ENCODE measurements at regions not wholly inside any gene's neighbourhood (a gene's known extent, or its start where the extent isn't known, plus 50 kb on each side); places are given as distances from the start of the nearest gene placed in this dataset.
"Not testable (repeated sequence)": the region's sequence is repeated elsewhere in the genome, so short reads cannot be mapped to it uniquely, and the experiment has no call there.

GRCh38 chr9:78668148-78668832 is 371.4 kb downstream of the PSAT1 start:
- peak in 1 of 2 donors; percentile 2 for DNase-seq (ENCODE audit: low read depth in 2 of 2)

DNA sequence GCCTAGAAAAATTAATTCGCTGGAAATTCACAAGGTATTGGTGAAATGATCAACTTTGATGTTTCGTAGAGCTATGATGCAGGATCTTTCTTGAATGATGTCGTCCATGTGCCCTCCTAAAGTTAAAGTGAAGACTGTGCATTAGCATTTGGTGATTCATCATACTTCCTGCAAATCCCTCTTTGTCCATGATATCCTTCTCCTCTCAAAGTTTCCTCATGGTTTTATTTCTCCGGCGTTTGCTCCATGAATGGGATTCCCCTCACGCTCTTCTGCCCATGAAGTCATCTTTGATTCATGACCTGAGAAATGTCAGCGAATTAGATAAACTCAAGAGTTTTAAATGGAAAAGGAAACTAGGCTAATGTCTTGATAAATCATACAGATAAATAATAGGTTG is 372.7 kb downstream of the PSAT1 start:
- DNase-seq (ENCODE audit: low read depth in 2 of 2), result peak in 1 of 2 donors; percentile 1

DNA sequence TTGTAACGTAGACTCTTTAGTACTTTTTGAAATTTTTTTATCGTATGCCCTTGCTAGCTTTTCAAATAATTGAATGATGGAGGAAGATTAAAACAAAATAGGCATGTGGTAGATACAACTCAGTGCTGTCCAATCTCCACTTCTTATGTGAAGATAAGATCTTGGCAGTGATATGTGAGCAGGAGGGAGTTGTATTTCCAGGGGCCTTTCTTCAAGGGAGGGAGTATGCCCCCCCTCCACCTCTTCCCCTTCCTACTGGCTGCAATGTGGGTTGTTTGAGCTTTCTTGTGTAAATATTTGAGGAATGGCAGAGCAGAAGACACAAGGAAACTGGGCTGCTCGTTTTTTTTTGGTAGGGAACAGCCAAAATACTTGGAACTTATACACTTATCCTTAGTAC is 374.9 kb downstream of the PSAT1 start:
- DNase-seq (ENCODE audit: low read depth in 2 of 2), result no peak

- DNase-seq (ENCODE audit: low read depth in 2 of 2), result no peak
Measured at GRCh38 chr9:78674874-78675273, 377.9 kb downstream of the PSAT1 start.

DNA sequence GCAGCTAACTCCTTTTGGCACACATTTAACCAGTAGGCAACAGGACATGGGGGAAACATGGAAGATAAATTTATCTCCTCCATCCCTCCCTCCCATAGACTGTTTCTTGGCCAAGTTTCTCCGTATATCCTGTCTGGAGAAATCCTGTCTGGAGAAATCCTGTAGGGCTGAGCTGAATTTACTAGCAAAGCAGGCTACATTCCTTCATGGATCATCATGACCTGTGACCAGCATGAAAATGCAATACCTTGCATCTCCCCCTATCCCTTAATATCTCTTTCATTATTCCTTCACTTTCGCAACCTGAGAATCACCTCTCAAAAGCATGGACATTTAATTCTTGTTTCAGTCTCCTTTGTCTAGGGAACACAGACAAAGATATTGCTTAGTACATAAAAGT is 379.1 kb downstream of the PSAT1 start:
- no peak for DNase-seq (ENCODE audit: low read depth in 2 of 2)

- no peak for DNase-seq (ENCODE audit: low read depth in 2 of 2)
Measured at GRCh38 chr9:78676623-78677022, 379.7 kb downstream of the PSAT1 start.

DNA sequence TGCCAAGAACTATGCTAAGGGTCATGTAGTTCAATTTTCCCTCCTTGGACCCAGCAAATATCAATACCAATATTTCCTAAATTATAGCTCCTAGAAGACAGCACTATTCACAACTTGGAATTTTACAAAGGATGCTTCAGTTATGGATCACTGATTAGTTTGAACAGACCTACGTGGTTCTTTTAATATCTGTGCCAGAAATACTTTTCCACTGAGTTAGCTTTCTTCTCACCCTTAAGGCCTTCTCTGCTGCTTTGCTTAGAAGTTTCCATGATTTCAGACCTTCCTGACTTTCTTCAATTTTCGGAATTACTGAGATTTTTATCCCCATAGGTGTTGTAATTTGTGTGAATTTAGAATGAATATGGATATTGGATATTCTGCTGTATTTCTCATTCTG is 380.4 kb downstream of the PSAT1 start:
- DNase-seq (ENCODE audit: low read depth in 2 of 2), result no peak

- no peak for DNase-seq (ENCODE audit: low read depth in 2 of 2)
Measured at GRCh38 chr9:78678877-78679276, 382.0 kb downstream of the PSAT1 start.

GRCh38 chr9:78680196-78680595 is 383.3 kb downstream of the PSAT1 start:
- DNase-seq (ENCODE audit: low read depth in 2 of 2), result no peak

GRCh38 chr9:78682216-78682615 is 385.3 kb downstream of the PSAT1 start:
- no peak for DNase-seq (ENCODE audit: low read depth in 2 of 2)

GRCh38 chr9:78685471-78685870 is 388.5 kb downstream of the PSAT1 start:
- DNase-seq (ENCODE audit: low read depth in 2 of 2), result no peak

DNA sequence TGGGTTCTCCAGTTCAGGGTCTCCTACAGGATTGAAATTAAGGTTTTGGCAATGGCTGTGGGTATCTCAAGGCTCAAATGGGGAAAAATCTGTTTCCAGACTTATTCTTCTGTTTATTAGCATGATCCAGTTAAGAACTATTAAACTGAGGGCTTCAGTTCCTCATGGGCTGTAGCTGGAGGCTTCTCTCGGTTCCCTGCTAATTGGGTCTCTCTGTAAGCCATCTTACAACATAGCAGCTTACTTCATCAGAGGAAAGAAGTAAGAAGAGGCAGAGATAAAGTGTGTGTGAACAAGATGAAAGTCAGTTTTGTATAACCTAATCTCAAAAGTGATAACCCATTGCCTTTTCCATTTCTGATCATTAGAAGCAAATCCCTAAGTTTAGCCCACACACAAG is 391.9 kb downstream of the PSAT1 start:
- no peak for DNase-seq (ENCODE audit: low read depth in 2 of 2)

DNA sequence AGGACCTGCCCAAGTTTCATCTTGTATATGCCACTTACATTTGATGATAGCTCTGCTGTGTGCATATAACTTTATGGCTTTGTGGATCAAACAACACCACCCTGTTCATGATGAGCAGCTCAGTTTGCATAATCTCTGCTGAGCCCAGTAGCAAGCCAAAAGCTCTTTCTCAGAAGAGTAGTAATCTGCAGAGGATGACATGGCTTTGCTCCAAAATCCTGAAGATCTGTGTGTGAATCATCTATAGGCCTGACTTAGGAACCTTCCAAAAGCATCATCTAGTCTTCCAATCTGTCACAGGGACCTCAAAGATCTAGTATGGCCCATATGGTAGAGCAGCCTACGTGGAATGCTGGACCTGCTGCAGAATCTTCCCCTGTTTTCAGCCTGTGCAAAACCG is 394.6 kb downstream of the PSAT1 start:
- no peak for DNase-seq (ENCODE audit: low read depth in 2 of 2)

- DNase-seq (ENCODE audit: low read depth in 2 of 2), result no peak
Measured at GRCh38 chr9:78692871-78693270, 395.9 kb downstream of the PSAT1 start.

DNA sequence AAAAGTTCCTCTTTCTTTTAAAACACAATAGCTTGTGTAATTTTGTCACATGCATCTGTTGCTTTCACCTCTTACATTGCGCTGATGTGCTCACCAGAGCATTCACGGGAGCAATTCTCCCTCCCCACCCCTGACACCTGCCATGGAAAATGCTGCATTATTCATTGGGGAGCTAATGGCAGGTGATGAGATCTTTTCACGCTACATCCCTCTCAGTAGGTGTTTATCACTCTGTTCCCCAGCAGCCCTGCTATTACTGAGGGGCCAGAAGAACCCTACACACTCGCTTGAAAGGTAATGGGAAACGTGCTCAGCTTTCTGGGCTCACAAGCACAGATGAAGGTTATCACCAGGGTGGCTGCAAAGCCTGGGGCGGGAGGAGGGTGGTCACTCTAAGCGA is 398.0 kb downstream of the PSAT1 start:
- no peak for DNase-seq (ENCODE audit: low read depth in 2 of 2)

- DNase-seq (ENCODE audit: low read depth in 2 of 2), result peak in 1 of 2 donors; percentile 10
Measured at GRCh38 chr9:78695519-78695918, 398.6 kb downstream of the PSAT1 start.

GRCh38 chr9:78697618-78698017 is 400.7 kb downstream of the PSAT1 start:
- no peak for DNase-seq (ENCODE audit: low read depth in 2 of 2)

DNA sequence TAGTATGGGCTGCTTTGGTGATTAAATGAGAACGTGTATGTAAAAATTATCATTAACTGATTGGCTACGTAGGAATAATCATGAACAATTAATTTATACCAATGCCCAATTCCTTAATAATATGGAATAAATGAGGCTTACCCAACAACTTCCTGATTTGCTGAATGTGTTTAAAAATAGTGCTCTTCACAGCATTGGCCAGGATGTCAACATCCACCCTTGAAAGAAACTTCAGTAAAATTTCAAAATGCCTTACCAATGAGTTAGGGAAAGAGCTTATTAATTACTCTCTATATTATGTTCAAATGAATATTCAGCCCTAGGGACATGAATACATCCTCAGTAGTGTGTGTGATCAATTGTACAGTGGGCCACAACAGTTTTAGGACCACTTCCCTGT is 401.4 kb downstream of the PSAT1 start:
- no peak for DNase-seq (ENCODE audit: low read depth in 2 of 2)

- not testable (repeated sequence) for DNase-seq (ENCODE audit: low read depth in 2 of 2)
Measured at GRCh38 chr9:78699217-78699616, 402.3 kb downstream of the PSAT1 start.

DNA sequence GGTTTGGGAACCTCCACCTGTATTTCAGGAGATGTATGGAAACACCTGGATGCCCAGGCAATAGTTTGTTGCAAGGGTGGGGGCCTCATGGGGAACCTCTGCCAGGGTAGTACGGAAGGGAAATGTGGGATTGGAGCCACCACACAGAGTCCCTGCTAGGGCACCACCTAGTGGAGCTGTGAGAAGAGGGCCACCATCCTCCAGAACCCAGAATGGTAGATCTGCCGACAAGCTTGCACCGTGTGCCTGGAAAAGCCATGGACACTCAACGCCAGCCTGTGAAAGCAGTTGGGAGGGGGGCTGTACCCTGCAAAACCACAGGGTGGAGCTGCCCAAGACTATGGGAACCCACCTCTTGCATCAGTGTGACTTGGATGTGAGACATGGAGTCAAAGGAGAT is 407.2 kb downstream of the PSAT1 start:
- DNase-seq (ENCODE audit: low read depth in 2 of 2), result peak in 1 of 2 donors; percentile 1

- DNase-seq (ENCODE audit: low read depth in 2 of 2), result no peak
Measured at GRCh38 chr9:78707080-78707479, 410.2 kb downstream of the PSAT1 start.

DNA sequence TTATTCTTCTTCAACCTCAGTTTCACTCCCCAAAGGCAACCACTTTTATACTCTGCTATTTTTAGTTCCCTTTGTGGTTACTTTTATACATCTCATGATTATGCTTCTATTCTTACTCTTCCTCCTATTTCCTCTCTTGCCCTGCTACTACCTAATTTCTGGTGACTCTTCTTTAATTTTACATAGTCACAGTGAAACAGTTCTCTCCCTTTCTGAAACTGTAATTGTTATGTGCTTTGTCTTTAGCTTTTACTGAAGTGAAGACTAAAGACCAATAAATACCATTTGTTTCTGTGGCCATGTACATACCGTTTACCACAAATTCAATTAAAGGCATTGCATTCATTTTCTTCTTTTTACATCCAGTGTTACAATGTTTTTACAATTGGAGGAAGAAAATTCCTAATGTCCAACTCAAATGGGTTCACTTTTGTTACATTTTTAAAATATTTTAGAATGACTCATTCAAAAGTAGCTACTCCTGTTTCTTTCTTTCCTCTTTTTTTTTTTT is 410.6 kb downstream of the PSAT1 start:
- peak in 1 of 2 donors; percentile 7 for DNase-seq (ENCODE audit: low read depth in 2 of 2)

DNA sequence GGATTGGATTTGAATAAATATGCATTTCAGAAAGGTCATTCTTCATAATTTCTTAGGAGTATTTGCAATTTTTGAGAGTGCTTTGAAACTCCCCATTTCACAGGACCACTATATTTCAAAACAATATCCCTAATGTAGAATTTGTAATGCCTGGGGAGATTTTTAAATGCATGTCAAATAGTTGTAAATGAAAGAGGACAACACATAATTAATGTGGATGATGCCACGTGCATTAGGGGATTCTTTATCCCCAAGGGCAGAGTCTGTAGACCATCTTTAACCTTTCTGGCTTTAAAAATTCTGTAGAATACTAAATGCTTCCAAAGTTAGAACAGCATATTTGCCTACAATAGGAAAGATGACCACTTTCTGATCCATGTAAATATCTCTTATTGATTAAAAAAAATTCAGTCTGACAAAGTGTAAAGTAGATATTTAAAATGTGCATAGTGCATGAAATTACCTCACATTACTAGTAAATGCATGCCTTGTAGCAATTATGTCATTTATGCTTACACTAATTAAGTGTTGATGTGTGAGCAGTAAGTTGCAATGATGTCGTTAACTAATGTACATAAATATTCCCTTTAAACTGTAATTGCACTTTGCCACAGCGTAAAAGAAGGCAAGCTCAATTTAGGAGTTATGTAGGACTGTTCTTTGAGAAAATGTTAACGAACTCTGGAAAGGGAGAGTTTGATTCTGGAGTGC is 416.1 kb downstream of the PSAT1 start:
- no peak for DNase-seq (ENCODE audit: low read depth in 2 of 2)
